Transverse colon (tissue), 4 donors: ENCODE measurements at regions not wholly inside any gene's neighbourhood (a gene's known extent, or its start where the extent isn't known, plus 50 kb on each side); places are given as distances from the start of the nearest gene placed in this dataset.

ENCODE experiments used
- DNase-seq: peaks from one replicate; pipeline ENCODE4 v3.0.0-alpha.2; 2019
- H3K27ac ChIP-seq, 4 donors: fragments of 200-600 bp; sonication (generic); 2 replicates each; pipeline ENCODE4 v1.5.1; 2016 to 2018; ENCODE audit warnings: inconsistent platforms in 4 of 4
- H3K27me3 ChIP-seq: fragments of 200-600 bp; sonication (generic); 2 replicates; pipeline ENCODE4 v1.5.1; 2017; ENCODE audit warnings: inconsistent platforms
- H3K36me3 ChIP-seq, 4 donors: fragments of 200-600 bp; sonication (generic); 2 replicates each; pipeline ENCODE4 v1.5.1; 2017 to 2019; ENCODE audit warnings: inconsistent platforms in 4 of 4
- H3K4me1 ChIP-seq, 4 donors: fragments of 200-600 bp; sonication (generic); 2 replicates each; pipeline ENCODE4 v1.5.1; 2017 to 2020; ENCODE audit warnings: inconsistent platforms in 4 of 4
- H3K4me3 ChIP-seq, 4 donors: fragments of 200-600 bp; sonication (generic); 1 replicate in 1 of 4; 2 replicates in 3 of 4; pipeline versions ENCODE4 v1.5.1 to v1.6.1; 2017 to 2019; ENCODE audit warnings: inconsistent platforms in 4 of 4
- H3K9me3 ChIP-seq, 2 donors: fragments of 200-600 bp; sonication (generic); 2 replicates each; pipeline ENCODE4 v1.5.1; 2017 to 2019; ENCODE audit warnings: inconsistent platforms in 2 of 2
- CTCF ChIP-seq, 5 experiments: fragments of 200-600 bp in 3 of 5; fragments of 450-650 bp in 2 of 5; sonication (generic) in 3 of 5; IDR thresholded peaks; 1 replicate in 2 of 5; 2 replicates in 3 of 5; pipeline ENCODE4 v1.5.1; 2016 to 2017; ENCODE audit warnings: antibody characterized with exemption in 5 of 5, inconsistent platforms in 3 of 5, mild to moderate bottlenecking in 2 of 5, moderate library complexity in 1 of 5
- EP300 ChIP-seq: sonication (generic); formaldehyde crosslinking; IDR thresholded peaks from one replicate; pipeline ENCODE4 v1.6.1; 2017; ENCODE audit warnings: antibody characterized with exemption, low read depth
- POLR2A ChIP-seq: fragments of 450-650 bp; IDR thresholded peaks from one replicate; pipeline ENCODE4 v1.6.1; 2016; ENCODE audit warnings: antibody characterized with exemption, mild to moderate bottlenecking, moderate library complexity
- POLR2AphosphoS5 ChIP-seq, 3 donors: sonication (generic); formaldehyde crosslinking; IDR thresholded peaks; one replicate each; pipeline ENCODE4 v1.6.1; 2016; ENCODE audit warnings: antibody characterized with exemption in 3 of 3
- WGBS, 2 donors: methylation state at CpG; one replicate each; pipeline ENCODE4 v1.1.5; 2018; ENCODE audit warnings: low coverage in 1 of 2; 5-methylcytosine and 5-hydroxymethylcytosine counted together
- in situ Hi-C, 4 donors: fragments of 200-750 bp; cut with MboI; loops; one replicate each; pipeline versions ENCODE4 v1.15.0 to v1.15.1; 2017; ENCODE audit warnings: low sequenced_read_pairs in 3 of 4, low pct_ligation_motif_present in 1 of 4, low pct_unique_long_range_greater_than_20kb in 1 of 4
- intact Hi-C: fragments of 100-400 bp; cut with DNase I; formaldehyde crosslinking; loops from one replicate; pipeline ENCODE4 v1.15.1; 2023; ENCODE audit warnings: low total_unique reads

- WGBS, 2 donors, result 36 to 51% methylated on average over 2 of the region's 2 CpGs
- Histone ChIP-seq H3K27ac (no peak overlapping the region), H3K4me1 (no peaks in the 10 kb centered on the region), H3K9me3 (no peaks in the 10 kb centered on the region), H3K4me3 (no peak overlapping the region), H3K27me3 (no peaks in the 10 kb centered on the region), H3K36me3 (no peaks in the 10 kb centered on the region)
- intact Hi-C loops (no loop called here), in situ Hi-C loops (no loop called here)
- DNase-seq, result no peak
- TF ChIP-seq EP300, result no peak
- no peak for TF ChIP-seq CTCF (IDR thresholded peaks at IDR 0.05)
- no peak for TF ChIP-seq POLR2AphosphoS5 (IDR thresholded peaks at IDR 0.05)
- no peak for TF ChIP-seq POLR2A
These were observed 234.6 kb downstream of the CAAP1 start for GRCh38 chr9:26657958-26658357.

- 53 to 56% methylated on average over 10 to 14 of the region's 14 CpGs for WGBS, 2 donors
- Histone ChIP-seq H3K27ac (no peak overlapping the region), H3K36me3 (no peaks in the 10 kb centered on the region), H3K4me1 (no peaks in the 10 kb centered on the region), H3K9me3 (no peaks in the 10 kb centered on the region), H3K4me3 (no peak overlapping the region), H3K27me3 (no peaks in the 10 kb centered on the region)
- in situ Hi-C loops (no loop called here), intact Hi-C loops (no loop called here)
- TF ChIP-seq POLR2AphosphoS5 (IDR thresholded peaks at IDR 0.05) (no peak), CTCF (IDR thresholded peaks at IDR 0.05) (no peak), POLR2A (no peak), EP300 (no peak)
- DNase-seq, result no peak
These were observed 236.4 kb downstream of the CAAP1 start for GRCh38 chr9:26656003-26656870.

- Histone ChIP-seq H3K27ac (no peak overlapping the region), H3K36me3 (no peaks in the 10 kb centered on the region), H3K4me1 (no peaks in the 10 kb centered on the region), H3K4me3 (no peak overlapping the region), H3K9me3 (no peaks in the 10 kb centered on the region), H3K27me3 (no peaks in the 10 kb centered on the region)
- TF ChIP-seq POLR2AphosphoS5 (IDR thresholded peaks at IDR 0.05), result no peak
- no peak for TF ChIP-seq EP300
- TF ChIP-seq CTCF (IDR thresholded peaks at IDR 0.05), result no peak
- no peak for TF ChIP-seq POLR2A
- 78 to 100% methylated on average over 1 to 6 of the region's 6 CpGs for WGBS, 2 donors
- intact Hi-C loops, result no loop called here
- in situ Hi-C loops, result no loop called here
- DNase-seq, result no peak
These were observed 237.4 kb downstream of the CAAP1 start for GRCh38 chr9:26655166-26655565.

GRCh38 chr9:26650325-26650724 is 242.3 kb downstream of the CAAP1 start:
- no peaks in the 10 kb centered on the region for H3K9me3 ChIP-seq

More at GRCh38 chr9:26650325-26650724, 242.3 kb downstream of the CAAP1 start:
- Histone ChIP-seq H3K27ac (no peak overlapping the region), H3K27me3 (no peaks in the 10 kb centered on the region), H3K36me3 (no peaks in the 10 kb centered on the region), H3K4me3 (no peak overlapping the region), H3K4me1 (no peaks in the 10 kb centered on the region)
- no peak for TF ChIP-seq CTCF (IDR thresholded peaks at IDR 0.05)
- no peak for TF ChIP-seq POLR2AphosphoS5 (IDR thresholded peaks at IDR 0.05)
- TF ChIP-seq POLR2A, result no peak
- no peak for TF ChIP-seq EP300
- in situ Hi-C loops, result no loop called here
- DNase-seq, result no peak
- intact Hi-C loops, result no loop called here
